GM18861 (cell line): ENCODE measurements at regions not wholly inside any gene's neighbourhood (a gene's known extent, or its start where the extent isn't known, plus 50 kb on each side); places are given as distances from the start of the nearest gene placed in this dataset.

Source experiments
- ATAC-seq: cut with Tn5 transposase; IDR thresholded peaks from one replicate; pipeline ENCODE4 v1.9.1; 2021; ENCODE audit not compliant: unreplicated experiment

GRCh38 chr7:72524037-72524436 lies 111.9 kb upstream of the CALN1 start:
- ATAC-seq = no peak

GRCh38 chr7:72504061-72504706 lies 92.0 kb upstream of the CALN1 start:
- no peak for ATAC-seq

GRCh38 chr7:72503644-72504043 lies 91.5 kb upstream of the CALN1 start:
- no peak for ATAC-seq

- no peak for ATAC-seq
These were observed 82.7 kb upstream of the CALN1 start for GRCh38 chr7:72494807-72495206.

- peak; percentile 62 for ATAC-seq
These were observed 81.9 kb upstream of the CALN1 start for GRCh38 chr7:72493850-72494661.

GRCh38 chr7:72492461-72493065 lies 80.4 kb upstream of the CALN1 start:
- ATAC-seq = no peak

GRCh38 chr7:72490301-72490700 lies 78.2 kb upstream of the CALN1 start:
- no peak for ATAC-seq

GRCh38 chr7:72481934-72482333 lies 69.8 kb upstream of the CALN1 start:
- no peak for ATAC-seq

GRCh38 chr7:72476608-72477305 lies 64.6 kb upstream of the CALN1 start:
- ATAC-seq = no peak

- ATAC-seq = no peak
These were observed 55.1 kb upstream of the CALN1 start for GRCh38 chr7:72467237-72467636.

GRCh38 chr7:72466797-72467196 lies 54.7 kb upstream of the CALN1 start:
- no peak for ATAC-seq

GRCh38 chr7:72465521-72465920 lies 53.4 kb upstream of the CALN1 start:
- no peak for ATAC-seq

- no peak for ATAC-seq
These were observed 50.2 kb upstream of the CALN1 start for GRCh38 chr7:72462311-72462710.
